ENCODE measurements at regions not wholly inside any gene's neighbourhood (a gene's known extent, or its start where the extent isn't known, plus 50 kb on each side); places are given as distances from the start of the nearest gene placed in this dataset.
A peak's percentile ranks its signal among the peaks of the same experiment; 100 is the strongest.

DNA sequence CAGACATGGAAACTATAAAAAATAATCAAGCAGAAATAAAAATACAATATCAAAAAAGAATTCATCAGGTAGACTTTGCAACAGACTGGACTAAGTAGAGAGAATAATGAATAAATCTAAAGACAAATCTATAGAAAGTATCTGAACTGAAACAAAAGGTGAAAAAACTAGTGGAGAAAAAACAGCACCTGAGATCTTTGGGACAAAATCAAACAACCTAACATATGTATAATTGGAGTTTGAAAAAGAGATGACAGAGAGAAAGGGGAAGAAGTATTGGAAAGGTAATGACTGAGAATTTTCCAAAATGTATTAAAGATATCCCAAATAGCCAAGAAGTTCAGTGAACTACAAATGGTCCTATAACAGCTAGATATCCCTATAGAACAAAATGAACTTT, 245.4 kb downstream of the IPO8 start:
- H3K9me2 ChIP-seq (ENCODE audit: insufficient read depth) = no peaks in the 10 kb centered on the region
- no peaks in the 10 kb centered on the region for H3K27me3 ChIP-seq (replicated peaks; ENCODE audit: insufficient read depth)
- no peak overlapping the region for H3K4me2 ChIP-seq (ENCODE audit: unreplicated experiment)
- TF ChIP-seq EZH2 (IDR thresholded peaks at IDR 0.05; ENCODE audit: insufficient read depth, poor library complexity, severe bottlenecking) (no peak), EZH2phosphoT487 (IDR thresholded peaks at IDR 0.05; ENCODE audit: insufficient read depth, low read depth) (no peak)
- H3K79me2 ChIP-seq (ENCODE audit: insufficient read depth) = no peaks in the 10 kb centered on the region
- H3K9ac ChIP-seq = no peak overlapping the region
- H3K4me1 ChIP-seq (ENCODE audit: insufficient read depth) = no peaks in the 10 kb centered on the region
- in situ Hi-C loops (cut with MboI) = no loop called here
- no peak overlapping the region for H3K27ac ChIP-seq
- no peaks in the 10 kb centered on the region for H3F3A ChIP-seq (ENCODE audit: insufficient read depth)
- H4K20me1 ChIP-seq (ENCODE audit: insufficient read depth) = no peaks in the 10 kb centered on the region
- peaks cover 7% of the 10 kb centered on the region for H3K9me3 ChIP-seq (ENCODE audit: low read depth)
- H3K4me3 ChIP-seq = no peak overlapping the region
- H3K36me3 ChIP-seq (ENCODE audit: low read depth) = no peaks in the 10 kb centered on the region
- no peak overlapping the region for H2AFZ ChIP-seq
- DNase-seq = peak; percentile 4

DNA sequence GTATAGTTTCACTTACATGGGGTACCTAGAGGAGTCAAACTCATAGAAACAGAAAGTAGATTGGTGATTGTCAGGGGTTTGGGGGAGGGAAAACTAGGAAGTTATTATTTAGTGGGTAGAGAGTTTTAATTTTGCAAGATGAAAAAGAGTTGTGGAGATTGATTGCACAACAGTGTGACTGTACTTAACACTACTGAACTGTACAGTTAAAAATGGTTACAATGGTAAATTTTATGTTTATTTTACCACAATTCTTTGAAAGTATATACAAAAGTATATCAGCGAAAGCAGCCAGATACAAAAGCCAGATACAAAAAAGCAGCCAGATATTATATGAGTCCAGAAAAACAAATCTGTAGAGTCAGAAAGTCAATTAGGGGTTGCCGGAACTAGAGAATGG, 247.6 kb downstream of the IPO8 start:
- Histone ChIP-seq H3K9ac (no peak overlapping the region), H3K79me2 (ENCODE audit: insufficient read depth) (no peaks in the 10 kb centered on the region), H3K4me2 (ENCODE audit: unreplicated experiment) (no peak overlapping the region), H3K9me3 (ENCODE audit: low read depth) (peaks cover 7% of the 10 kb centered on the region), H3K4me1 (ENCODE audit: insufficient read depth) (no peaks in the 10 kb centered on the region), H3K27me3 (replicated peaks; ENCODE audit: insufficient read depth) (no peaks in the 10 kb centered on the region), H3K9me2 (ENCODE audit: insufficient read depth) (no peaks in the 10 kb centered on the region), H3K4me3 (no peak overlapping the region), H3F3A (ENCODE audit: insufficient read depth) (no peaks in the 10 kb centered on the region), H2AFZ (no peak overlapping the region), H3K27ac (no peak overlapping the region), H4K20me1 (ENCODE audit: insufficient read depth) (no peaks in the 10 kb centered on the region), H3K36me3 (ENCODE audit: low read depth) (no peaks in the 10 kb centered on the region)
- WGBS, 2 experiments (ENCODE audit: low coverage in 1 of 2, low lambda C conversion rate in 2 of 2, missing lambda C conversion rate in 2 of 2) = 91 to 92% methylated on average over 2 of the region's 2 CpGs
- DNase-seq = no peak
- no peak for TF ChIP-seq EZH2 (IDR thresholded peaks at IDR 0.05; ENCODE audit: insufficient read depth, poor library complexity, severe bottlenecking)
- TF ChIP-seq EZH2phosphoT487 (IDR thresholded peaks at IDR 0.05; ENCODE audit: insufficient read depth, low read depth) = no peak
- in situ Hi-C loops (cut with MboI) = no loop called here

DNA sequence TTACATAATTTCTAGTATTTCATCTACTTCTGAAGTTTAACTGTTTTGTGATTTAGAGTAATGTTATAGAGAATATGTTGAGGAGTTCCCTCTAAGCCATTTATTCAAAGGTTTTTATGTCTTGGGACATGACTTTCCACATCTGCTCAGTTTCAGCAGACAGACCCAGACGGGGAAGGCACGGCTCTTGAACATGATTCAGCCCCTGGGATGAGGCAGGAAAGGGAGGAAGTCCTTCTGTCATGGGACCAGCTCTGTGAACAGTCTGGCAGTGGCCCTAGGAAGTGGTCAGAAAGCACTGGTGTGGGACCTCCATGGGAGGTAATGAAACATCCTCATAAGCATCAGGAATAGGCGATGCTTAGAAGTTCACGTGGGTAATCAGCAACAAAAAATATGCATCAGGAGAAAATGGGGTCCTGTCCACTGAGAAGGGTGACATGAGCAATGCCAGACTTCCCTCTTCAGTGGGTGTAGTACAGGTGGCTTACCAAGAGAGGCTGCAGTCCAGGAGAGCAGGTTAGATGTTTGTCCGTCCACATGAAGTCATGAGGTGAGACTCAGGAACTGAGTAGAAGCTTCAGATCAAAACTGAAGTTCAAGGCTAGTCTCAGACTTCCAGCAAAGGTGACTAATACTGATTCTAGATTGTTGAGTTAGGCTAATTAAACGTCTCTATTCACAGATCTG, 248.5 kb downstream of the IPO8 start:
- H3K27me3 ChIP-seq (replicated peaks; ENCODE audit: insufficient read depth) = no peaks in the 10 kb centered on the region
- WGBS, 2 experiments (ENCODE audit: low coverage in 1 of 2, low lambda C conversion rate in 2 of 2, missing lambda C conversion rate in 2 of 2) = 46 to 48% methylated on average over 6 of the region's 6 CpGs
- H3F3A ChIP-seq (ENCODE audit: insufficient read depth) = no peaks in the 10 kb centered on the region
- no peak overlapping the region for H3K27ac ChIP-seq
- peaks cover 7% of the 10 kb centered on the region for H3K9me3 ChIP-seq (ENCODE audit: low read depth)
- no peaks in the 10 kb centered on the region for H3K4me1 ChIP-seq (ENCODE audit: insufficient read depth)
- H3K4me3 ChIP-seq = no peak overlapping the region
- no peak overlapping the region for H3K4me2 ChIP-seq (ENCODE audit: unreplicated experiment)
- no peaks in the 10 kb centered on the region for H3K79me2 ChIP-seq (ENCODE audit: insufficient read depth)
- peak; percentile 11 for DNase-seq
- in situ Hi-C loops (cut with MboI) = no loop called here
- no peaks in the 10 kb centered on the region for H3K36me3 ChIP-seq (ENCODE audit: low read depth)
- H3K9me2 ChIP-seq (ENCODE audit: insufficient read depth) = no peaks in the 10 kb centered on the region
- no peak overlapping the region for H3K9ac ChIP-seq
- no peaks in the 10 kb centered on the region for H4K20me1 ChIP-seq (ENCODE audit: insufficient read depth)
- TF ChIP-seq EZH2 (IDR thresholded peaks at IDR 0.05; ENCODE audit: insufficient read depth, poor library complexity, severe bottlenecking) = no peak
- no peak for TF ChIP-seq EZH2phosphoT487 (IDR thresholded peaks at IDR 0.05; ENCODE audit: insufficient read depth, low read depth)
- no peak overlapping the region for H2AFZ ChIP-seq

DNA sequence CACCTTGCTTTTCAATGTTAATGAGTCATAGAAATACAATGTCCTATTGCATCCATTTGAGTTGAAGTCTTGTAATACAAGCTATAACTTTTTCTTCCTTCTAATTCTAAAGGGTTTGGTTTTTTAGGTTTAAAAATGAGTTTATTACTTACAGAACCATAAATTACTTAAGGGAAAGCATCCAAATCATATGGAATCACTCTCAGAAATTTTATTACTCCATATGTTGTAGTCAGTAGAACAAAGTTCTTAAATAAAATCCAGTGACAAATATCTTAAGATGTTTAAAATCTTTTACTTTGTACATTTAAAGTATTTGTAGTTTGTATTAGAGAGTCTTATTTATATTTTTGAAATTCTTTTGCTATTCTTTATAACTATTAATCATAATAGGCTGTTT, 253.2 kb downstream of the IPO8 start:
- H4K20me1 ChIP-seq (ENCODE audit: insufficient read depth) = no peaks in the 10 kb centered on the region
- H3K9me3 ChIP-seq (ENCODE audit: low read depth) = no peaks in the 10 kb centered on the region
- TF ChIP-seq EZH2 (IDR thresholded peaks at IDR 0.05; ENCODE audit: insufficient read depth, poor library complexity, severe bottlenecking) (no peak), EZH2phosphoT487 (IDR thresholded peaks at IDR 0.05; ENCODE audit: insufficient read depth, low read depth) (no peak)
- DNase-seq = no peak
- no peaks in the 10 kb centered on the region for H3K4me1 ChIP-seq (ENCODE audit: insufficient read depth)
- no peaks in the 10 kb centered on the region for H3K27me3 ChIP-seq (replicated peaks; ENCODE audit: insufficient read depth)
- no peaks in the 10 kb centered on the region for H3F3A ChIP-seq (ENCODE audit: insufficient read depth)
- no peak overlapping the region for H3K27ac ChIP-seq
- H3K79me2 ChIP-seq (ENCODE audit: insufficient read depth) = no peaks in the 10 kb centered on the region
- in situ Hi-C loops (cut with MboI) = no loop called here
- no peak overlapping the region for H3K4me3 ChIP-seq
- H3K9ac ChIP-seq = no peak overlapping the region
- H2AFZ ChIP-seq = no peak overlapping the region
- H3K9me2 ChIP-seq (ENCODE audit: insufficient read depth) = no peaks in the 10 kb centered on the region
- H3K4me2 ChIP-seq (ENCODE audit: unreplicated experiment) = no peak overlapping the region
- no peaks in the 10 kb centered on the region for H3K36me3 ChIP-seq (ENCODE audit: low read depth)
